ENCODE measurements at regions not wholly inside any gene's neighbourhood (a gene's known extent, or its start where the extent isn't known, plus 50 kb on each side); places are given as distances from the start of the nearest gene placed in this dataset.

- intact Hi-C loops (cut with DNase I) = no loop called here
- DNase-seq = no peak
- H3K36me3 ChIP-seq = no peaks in the 10 kb centered on the region
- H3K27ac ChIP-seq = no peak overlapping the region
- TF ChIP-seq POLR2A (IDR thresholded peaks at IDR 0.05) (no peak), EP300 (IDR thresholded peaks at IDR 0.05) (no peak), CTCF (IDR thresholded peaks at IDR 0.05) (no peak), POLR2AphosphoS5 (IDR thresholded peaks at IDR 0.05) (no peak)
- 79 to 83% methylated on average over 4 of the region's 4 CpGs for WGBS, 2 donors
- no peaks in the 10 kb centered on the region for H3K9me3 ChIP-seq
- no peaks in the 10 kb centered on the region for H3K4me1 ChIP-seq
- no peaks in the 10 kb centered on the region for H3K27me3 ChIP-seq
- H3K4me3 ChIP-seq = no peak overlapping the region
These were observed 435.6 kb downstream of the XPNPEP1 start for GRCh38 chr10:109487691-109488090.

GRCh38 chr10:109480836-109481235 is 442.5 kb downstream of the XPNPEP1 start:
- H3K27me3 ChIP-seq = no peaks in the 10 kb centered on the region
- no peaks in the 10 kb centered on the region for H3K4me1 ChIP-seq
- no peak overlapping the region for H3K27ac ChIP-seq
- no peaks in the 10 kb centered on the region for H3K9me3 ChIP-seq
- no peak for DNase-seq
- intact Hi-C loops (cut with DNase I) = no loop called here
- no peak overlapping the region for H3K4me3 ChIP-seq
- H3K36me3 ChIP-seq = no peaks in the 10 kb centered on the region
- no peak for TF ChIP-seq POLR2A (IDR thresholded peaks at IDR 0.05)
- no peak for TF ChIP-seq CTCF (IDR thresholded peaks at IDR 0.05)
- TF ChIP-seq POLR2AphosphoS5 (IDR thresholded peaks at IDR 0.05) = no peak
- no peak for TF ChIP-seq EP300 (IDR thresholded peaks at IDR 0.05)

GRCh38 chr10:109475711-109476421 is 447.4 kb downstream of the XPNPEP1 start:
- intact Hi-C loops (cut with DNase I) = no loop called here
- TF ChIP-seq POLR2AphosphoS5 (IDR thresholded peaks at IDR 0.05) (no peak), POLR2A (IDR thresholded peaks at IDR 0.05) (no peak), EP300 (IDR thresholded peaks at IDR 0.05) (no peak), CTCF (IDR thresholded peaks at IDR 0.05) (no peak)
- Histone ChIP-seq H3K27me3 (no peaks in the 10 kb centered on the region), H3K36me3 (no peaks in the 10 kb centered on the region), H3K9me3 (no peaks in the 10 kb centered on the region), H3K4me1 (peaks cover 0 to 17% (median 13%) of the 10 kb centered on the region in 4 donors), H3K27ac (no peak overlapping the region), H3K4me3 (no peak overlapping the region)
- 71 to 79% methylated on average over 6 of the region's 6 CpGs for WGBS, 2 donors
- DNase-seq = no peak

- peaks cover 0 to 17% (median 13%) of the 10 kb centered on the region in 4 donors for H3K4me1 ChIP-seq
- DNase-seq = no peak
- H3K27ac ChIP-seq = no peak overlapping the region
- no peaks in the 10 kb centered on the region for H3K36me3 ChIP-seq
- H3K4me3 ChIP-seq = no peak overlapping the region
- intact Hi-C loops (cut with DNase I) = no loop called here
- no peaks in the 10 kb centered on the region for H3K9me3 ChIP-seq
- 28 to 71% methylated on average over 4 of the region's 4 CpGs for WGBS, 2 donors
- no peaks in the 10 kb centered on the region for H3K27me3 ChIP-seq
- TF ChIP-seq EP300 (IDR thresholded peaks at IDR 0.05) (no peak), POLR2A (IDR thresholded peaks at IDR 0.05) (no peak), CTCF (IDR thresholded peaks at IDR 0.05) (no peak), POLR2AphosphoS5 (IDR thresholded peaks at IDR 0.05) (no peak)
These were observed 448.5 kb downstream of the XPNPEP1 start for GRCh38 chr10:109474812-109475211.

- no peak overlapping the region for H3K27ac ChIP-seq
- H3K4me3 ChIP-seq = no peak overlapping the region
- TF ChIP-seq EP300 (IDR thresholded peaks at IDR 0.05) (no peak), POLR2AphosphoS5 (IDR thresholded peaks at IDR 0.05) (peak in 2 of 4 donors; percentile 9 to 42), POLR2A (IDR thresholded peaks at IDR 0.05) (no peak)
- 43 to 53% methylated on average over 4 of the region's 4 CpGs for whole genome bisulfite sequencing, 2 donors
- H3K4me1 ChIP-seq = peaks cover 0 to 17% (median 13%) of the 10 kb centered on the region in 4 donors
- no peaks in the 10 kb centered on the region for H3K9me3 ChIP-seq
- intact Hi-C loops (cut with DNase I) = no loop called here
- no peaks in the 10 kb centered on the region for H3K27me3 ChIP-seq
- no peaks in the 10 kb centered on the region for H3K36me3 ChIP-seq
- no peak for DNase-seq
These were observed 449.1 kb downstream of the XPNPEP1 start for GRCh38 chr10:109474261-109474660.
